GM10248 (cell line): ENCODE measurements at regions not wholly inside any gene's neighbourhood (a gene's known extent, or its start where the extent isn't known, plus 50 kb on each side); places are given as distances from the start of the nearest gene placed in this dataset.

Experiments
- CTCF ChIA-PET: fragments of 300-600 bp; sonication (Branson Sonifier 250); formaldehyde crosslinking; extraction: SDS; loops from one replicate; lab custom pipeline; 2021; ENCODE audit warnings: antibody characterized with exemption; lab: Yijun Ruan, JAX
- POLR2A ChIA-PET: fragments of 350-650 bp; sonication (Branson Sonifier 250); formaldehyde crosslinking; extraction: SDS; loops from one replicate; lab custom pipeline; 2020; ENCODE audit warnings: antibody characterized with exemption; lab: Yijun Ruan, JAX
- DNase-seq: peaks from one replicate; pipeline ENCODE4 v3.0.0; 2012; ENCODE audit errors: extremely low spot score
- CTCF ChIP-seq: IDR thresholded peaks from 2 replicates; pipeline ENCODE4 v1.5.1; 2012; ENCODE audit warnings: mild to moderate bottlenecking, low read depth; ENCODE audit errors: extremely low read depth, missing control alignments, control extremely low read depth

GRCh38 chr10:62511656-62512055, 137.5 kb downstream of the ZNF365 start:
- ChIA-PET CTCF (interaction anchor here (1.2 kb wide), 1 partner anchor 16 kb away, joined by 4 read pairs; no protein-coding TSS in a partner anchor), POLR2A (no interaction called here)
- TF ChIP-seq CTCF, result no peak
- DNase-seq, result peak; percentile 31

GRCh38 chr10:62512732-62513475, 138.7 kb downstream of the ZNF365 start:
- no peak for TF ChIP-seq CTCF
- ChIA-PET POLR2A (no interaction called here), CTCF (interaction anchor here (1.2 to 1.3 kb wide), 2 partner anchors 10 to 14 kb away, joined by 4 read pairs; no protein-coding TSS in a partner anchor)
- DNase-seq, result no peak

GRCh38 chr10:62514079-62514693, 140.0 kb downstream of the ZNF365 start:
- no peak for TF ChIP-seq CTCF
- CTCF ChIA-PET, result interaction anchor here (0.7 to 1.8 kb wide), 5 partner anchors 11 to 652 kb away, joined by 3 to 8 read pairs (median 3); no protein-coding TSS in a partner anchor
- POLR2A ChIA-PET, result interaction anchor here (0.5 kb wide), 1 partner anchor 50 kb away, joined by 3 read pairs; no protein-coding TSS in a partner anchor
- no peak for DNase-seq

- TF ChIP-seq CTCF, result no peak
- CTCF ChIA-PET, result interaction anchor here (1.6 kb wide), 3 partner anchors 10 to 37 kb away, joined by 4 to 6 read pairs (median 5); no protein-coding TSS in a partner anchor
- DNase-seq, result no peak
- POLR2A ChIA-PET, result no interaction called here
Measured at GRCh38 chr10:62517252-62517651, 143.1 kb downstream of the ZNF365 start.

- no peak for DNase-seq
- POLR2A ChIA-PET, result no interaction called here
- TF ChIP-seq CTCF, result no peak
- CTCF ChIA-PET, result interaction anchor here (0.6 to 2.0 kb wide), 18 partner anchors 9 to 1193 kb away, joined by 3 to 8 read pairs (median 4); no protein-coding TSS in a partner anchor
Measured at GRCh38 chr10:62527019-62527827, 153.1 kb downstream of the ZNF365 start.

GRCh38 chr10:62528441-62528840, 154.3 kb downstream of the ZNF365 start:
- ChIA-PET POLR2A (interaction anchor here (0.6 to 1.0 kb wide), 3 partner anchors 288 to 1101 kb away, joined by 3 read pairs; no protein-coding TSS in a partner anchor), CTCF (interaction anchor here (1.0 to 1.7 kb wide), 8 partner anchors 20 to 1101 kb away, joined by 3 to 5 read pairs (median 3); no protein-coding TSS in a partner anchor)
- peak; percentile 73 for DNase-seq
- TF ChIP-seq CTCF, result no peak
